ENCODE measurements at regions not wholly inside any gene's neighbourhood (a gene's known extent, or its start where the extent isn't known, plus 50 kb on each side); places are given as distances from the start of the nearest gene placed in this dataset.
"Not testable (repeated sequence)": the region's sequence is repeated elsewhere in the genome, so short reads cannot be mapped to it uniquely, and the experiment has no call there.

- no peak overlapping the region for H3K4me3 ChIP-seq (ENCODE audit: low read depth, low read length)
- TF ChIP-seq MAX (IDR thresholded peaks at IDR 0.05; ENCODE audit: low read depth, low read length) (no peak), MYC (IDR thresholded peaks at IDR 0.05; ENCODE audit: low read depth, low read length) (no peak), CTCF (IDR thresholded peaks at IDR 0.05; ENCODE audit: low read depth, low read length) (no peak), POLR2A (IDR thresholded peaks at IDR 0.05; ENCODE audit: extremely low read depth, insufficient read length) (no peak)
- DNase-seq (ENCODE audit: low read depth), result peak; percentile 25
These were observed 1200.5 kb downstream of the BRD1 start for GRCh38 chr22:48627203-48627602.

- no peak for DNase-seq (ENCODE audit: low read depth)
- TF ChIP-seq POLR2A (IDR thresholded peaks at IDR 0.05; ENCODE audit: extremely low read depth, insufficient read length) (no peak), CTCF (IDR thresholded peaks at IDR 0.05; ENCODE audit: low read depth, low read length) (no peak), MYC (IDR thresholded peaks at IDR 0.05; ENCODE audit: low read depth, low read length) (no peak), MAX (IDR thresholded peaks at IDR 0.05; ENCODE audit: low read depth, low read length) (no peak)
- no peak overlapping the region for H3K4me3 ChIP-seq (ENCODE audit: low read depth, low read length)
These were observed 1203.3 kb downstream of the BRD1 start for GRCh38 chr22:48624401-48624800.

GRCh38 chr22:48622891-48623545, 1204.7 kb downstream of the BRD1 start:
- H3K4me3 ChIP-seq (ENCODE audit: low read depth, low read length), result no peak overlapping the region
- TF ChIP-seq CTCF (IDR thresholded peaks at IDR 0.05; ENCODE audit: low read depth, low read length) (no peak), MYC (IDR thresholded peaks at IDR 0.05; ENCODE audit: low read depth, low read length) (no peak), POLR2A (IDR thresholded peaks at IDR 0.05; ENCODE audit: extremely low read depth, insufficient read length) (no peak)
- DNase-seq (ENCODE audit: low read depth), result no peak

GRCh38 chr22:48621085-48621484, 1206.6 kb downstream of the BRD1 start:
- TF ChIP-seq MYC (IDR thresholded peaks at IDR 0.05; ENCODE audit: low read depth, low read length), result no peak
- TF ChIP-seq MAX (IDR thresholded peaks at IDR 0.05; ENCODE audit: low read depth, low read length), result no peak
- TF ChIP-seq POLR2A (IDR thresholded peaks at IDR 0.05; ENCODE audit: extremely low read depth, insufficient read length), result no peak
- TF ChIP-seq CTCF (IDR thresholded peaks at IDR 0.05; ENCODE audit: low read depth, low read length), result no peak
- no peak for DNase-seq (ENCODE audit: low read depth)
- no peak overlapping the region for H3K4me3 ChIP-seq (ENCODE audit: low read depth, low read length)

GRCh38 chr22:48620460-48620859, 1207.2 kb downstream of the BRD1 start:
- not testable (repeated sequence) for H3K4me3 ChIP-seq (ENCODE audit: low read depth, low read length); DNase-seq (ENCODE audit: low read depth)

GRCh38 chr22:48619721-48620120, 1208.0 kb downstream of the BRD1 start:
- no peak overlapping the region for H3K4me3 ChIP-seq (ENCODE audit: low read depth, low read length)
- TF ChIP-seq POLR2A (IDR thresholded peaks at IDR 0.05; ENCODE audit: extremely low read depth, insufficient read length) (no peak), CTCF (IDR thresholded peaks at IDR 0.05; ENCODE audit: low read depth, low read length) (no peak), MYC (IDR thresholded peaks at IDR 0.05; ENCODE audit: low read depth, low read length) (no peak), MAX (IDR thresholded peaks at IDR 0.05; ENCODE audit: low read depth, low read length) (no peak)
- no peak for DNase-seq (ENCODE audit: low read depth)

All from NB4 (cell line).